SK-N-DZ (cell line): ENCODE measurements at regions not wholly inside any gene's neighbourhood (a gene's known extent, or its start where the extent isn't known, plus 50 kb on each side); places are given as distances from the start of the nearest gene placed in this dataset.

ENCODE experiments used
- DNase-seq: peaks from one replicate; pipeline ENCODE4 v3.0.0-alpha.2; 2015; ENCODE audit warnings: low spot score

GRCh38 chr20:39246436-39246835 lies 284.3 kb downstream of the DHX35 start:
- DNase-seq, result no peak

DNA sequence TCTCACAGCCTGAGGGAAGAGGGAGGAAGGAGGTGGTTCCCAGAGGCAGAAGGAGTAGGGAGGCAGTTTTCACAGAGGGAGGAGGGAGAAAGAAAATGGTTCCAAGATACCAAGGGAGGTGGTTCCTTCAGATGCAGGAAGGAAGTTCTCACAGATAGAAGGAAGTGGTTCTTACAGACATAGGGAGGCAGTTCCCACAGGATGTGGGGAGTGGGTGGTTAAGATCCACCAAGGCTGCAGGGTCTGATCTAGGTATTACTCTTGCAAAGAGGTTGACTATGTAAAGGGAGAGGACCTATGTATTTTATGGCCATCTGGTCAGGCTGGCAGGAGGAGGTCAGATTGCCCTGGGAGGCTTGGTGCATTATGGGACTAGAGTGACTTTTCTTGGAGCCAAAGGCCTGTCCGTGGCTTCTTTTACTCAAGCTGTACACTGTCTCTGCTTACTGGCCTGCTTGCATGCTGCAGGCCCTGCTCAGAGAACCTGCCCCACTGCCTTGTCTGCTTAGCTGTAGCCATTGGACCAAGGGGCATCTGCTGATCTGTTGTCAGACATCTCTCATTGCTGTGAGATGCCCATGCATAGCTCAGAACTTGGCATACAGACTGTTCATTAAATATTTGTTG lies 283.7 kb downstream of the DHX35 start:
- DNase-seq, result no peak

DNA sequence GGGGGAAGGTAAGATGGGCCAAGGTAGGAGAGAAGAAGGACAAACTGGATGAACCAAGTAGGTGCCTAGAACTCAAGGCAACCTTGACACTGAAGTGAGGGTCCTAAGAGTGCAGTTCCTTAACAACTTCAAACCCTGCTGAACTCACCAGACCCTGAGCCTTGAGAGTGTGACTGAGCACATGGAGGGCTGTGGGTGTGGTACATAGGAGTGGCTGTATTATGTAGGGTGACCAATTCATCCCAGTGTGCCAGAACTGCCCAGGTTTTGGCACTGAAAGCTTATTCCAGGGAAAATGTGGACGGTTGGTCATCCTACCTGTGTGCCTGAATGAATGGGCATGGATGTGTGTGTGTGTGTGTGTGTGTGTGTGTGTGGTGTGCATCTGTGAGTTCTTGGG lies 281.8 kb downstream of the DHX35 start:
- no peak for DNase-seq

GRCh38 chr20:39242614-39243013 lies 280.5 kb downstream of the DHX35 start:
- DNase-seq, result no peak

GRCh38 chr20:39234520-39235095 lies 272.5 kb downstream of the DHX35 start:
- DNase-seq, result no peak

- no peak for DNase-seq
Observed at GRCh38 chr20:39233755-39234154, 271.6 kb downstream of the DHX35 start.

- DNase-seq, result no peak
Observed at GRCh38 chr20:39227416-39227815, 265.3 kb downstream of the DHX35 start.

DNA sequence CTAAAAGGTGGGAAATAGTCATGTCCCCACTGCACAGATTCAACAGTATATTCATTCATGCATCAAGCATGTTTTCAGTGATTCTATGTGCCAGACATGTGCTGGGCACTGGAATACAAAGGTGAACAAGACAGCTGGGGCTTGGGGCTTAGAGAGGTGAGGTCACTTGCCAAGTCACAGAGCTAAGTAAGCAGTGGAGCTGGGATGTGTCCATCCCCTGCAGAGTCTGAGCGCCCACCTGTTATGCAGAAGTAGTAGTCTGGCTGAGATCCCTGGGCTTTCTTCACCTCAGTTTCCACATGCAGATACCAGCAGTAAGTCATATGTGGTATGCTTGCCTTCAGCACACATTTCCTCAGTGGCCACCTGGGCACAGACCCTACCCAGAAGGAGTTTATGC lies 263.8 kb downstream of the DHX35 start:
- no peak for DNase-seq

DNA sequence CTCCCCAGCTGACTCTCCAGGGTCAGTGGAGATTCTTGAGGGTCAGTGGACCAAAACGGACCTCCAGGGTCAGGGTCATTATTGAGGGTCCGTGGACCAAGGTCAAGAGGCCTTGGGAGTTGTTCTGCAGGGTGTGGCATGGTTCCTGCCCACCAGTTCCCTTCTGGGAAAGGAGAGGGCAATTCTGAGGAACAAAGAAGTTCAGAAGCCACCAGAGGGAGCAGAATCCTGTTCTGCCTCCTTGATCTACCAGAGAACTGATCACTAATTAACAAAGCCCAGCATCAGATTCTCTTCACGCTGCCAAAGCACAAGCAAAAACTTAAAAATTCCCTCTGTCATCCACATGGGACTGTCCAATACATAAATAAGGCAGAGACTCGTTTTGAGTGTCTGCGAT lies 263.4 kb downstream of the DHX35 start:
- DNase-seq, result no peak

GRCh38 chr20:39222101-39222500 lies 260.0 kb downstream of the DHX35 start:
- no peak for DNase-seq

- DNase-seq, result no peak
Observed at GRCh38 chr20:39216195-39216594, 254.1 kb downstream of the DHX35 start.

DNA sequence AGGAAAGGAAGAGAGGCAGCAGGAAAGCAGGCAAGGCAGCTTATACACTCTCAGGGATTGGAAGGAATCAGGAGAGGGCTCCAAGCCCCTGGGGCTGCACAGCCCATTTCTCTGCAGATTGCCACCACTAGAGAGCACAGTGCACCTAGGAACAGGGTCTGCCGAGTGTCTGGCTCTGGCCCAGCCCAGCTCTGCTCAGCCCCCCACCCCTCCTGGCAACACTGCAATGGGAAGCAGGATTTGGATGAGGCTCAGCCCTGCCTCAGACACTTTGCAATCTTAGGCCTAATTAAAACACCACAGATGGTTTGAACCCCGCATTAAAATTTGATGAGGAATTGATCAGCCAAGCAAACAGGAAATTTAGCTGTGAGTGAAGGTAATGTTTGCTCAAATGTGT lies 252.7 kb downstream of the DHX35 start:
- peak; percentile 52 for DNase-seq

DNA sequence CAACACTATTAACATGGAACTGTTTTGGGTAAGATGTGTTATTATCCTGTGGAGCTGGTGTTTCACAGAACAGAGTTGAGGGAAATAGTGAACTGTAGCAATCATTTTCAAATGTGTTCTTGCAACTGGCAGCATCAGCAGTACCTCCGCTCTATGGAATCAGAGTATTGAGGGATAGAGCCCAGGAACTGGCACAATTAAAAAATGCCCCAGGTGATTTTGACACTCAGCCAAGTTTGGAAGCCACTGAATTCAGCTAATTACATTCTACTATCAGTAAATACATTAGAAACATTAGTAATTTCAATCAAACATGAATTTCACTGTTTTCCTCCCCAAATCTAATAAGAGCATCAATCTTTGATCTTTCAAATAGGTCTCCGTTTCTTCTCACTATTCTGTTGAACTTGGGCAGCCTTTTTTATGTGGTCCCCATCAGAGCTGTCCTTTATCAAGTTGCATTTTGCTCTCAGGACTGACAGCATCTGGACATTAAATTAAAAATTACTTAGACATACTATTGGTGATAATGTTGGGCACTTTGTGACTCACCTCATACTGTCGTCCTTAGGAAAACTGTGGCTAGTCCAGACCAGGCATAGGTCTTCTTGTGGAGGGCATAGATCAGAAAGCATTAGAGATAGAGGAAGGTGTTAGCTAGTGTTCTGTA lies 251.5 kb downstream of the DHX35 start:
- peak; percentile 53 for DNase-seq

GRCh38 chr20:39211060-39211748 lies 249.1 kb downstream of the DHX35 start:
- no peak for DNase-seq

DNA sequence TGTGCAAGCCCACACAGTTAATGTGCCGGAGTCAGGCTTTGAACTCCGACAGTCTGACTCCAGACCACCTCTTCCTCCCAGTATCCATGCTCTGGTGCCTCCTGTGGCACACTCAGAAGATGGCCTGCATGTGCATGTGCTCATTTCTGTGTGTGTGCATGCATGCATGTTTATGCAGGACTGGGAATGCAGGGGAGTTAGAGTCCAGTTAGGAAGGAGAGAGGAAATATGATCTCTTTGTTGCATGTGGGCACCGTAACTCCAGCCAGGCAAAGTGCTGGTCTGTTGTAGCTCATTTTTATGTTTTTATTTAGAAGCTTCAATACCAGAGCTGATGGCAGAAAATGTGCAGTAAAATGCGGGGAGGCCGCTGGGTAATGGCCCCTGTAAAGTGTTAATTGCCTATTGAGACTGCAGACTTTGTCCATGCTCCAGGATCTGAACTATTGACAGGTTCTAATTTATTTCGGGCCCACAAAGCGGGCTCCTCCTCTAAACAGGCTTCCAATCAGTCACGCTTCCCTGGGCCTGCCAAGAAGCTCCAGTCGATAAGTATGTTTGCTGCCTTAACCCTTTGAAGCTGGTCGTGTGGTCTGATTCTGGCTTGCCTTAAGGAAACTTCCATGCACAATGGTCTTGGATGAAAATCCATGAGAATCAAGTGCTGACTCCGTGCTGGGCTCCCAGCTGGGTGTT lies 248.3 kb downstream of the DHX35 start:
- DNase-seq, result peak; percentile 76

DNA sequence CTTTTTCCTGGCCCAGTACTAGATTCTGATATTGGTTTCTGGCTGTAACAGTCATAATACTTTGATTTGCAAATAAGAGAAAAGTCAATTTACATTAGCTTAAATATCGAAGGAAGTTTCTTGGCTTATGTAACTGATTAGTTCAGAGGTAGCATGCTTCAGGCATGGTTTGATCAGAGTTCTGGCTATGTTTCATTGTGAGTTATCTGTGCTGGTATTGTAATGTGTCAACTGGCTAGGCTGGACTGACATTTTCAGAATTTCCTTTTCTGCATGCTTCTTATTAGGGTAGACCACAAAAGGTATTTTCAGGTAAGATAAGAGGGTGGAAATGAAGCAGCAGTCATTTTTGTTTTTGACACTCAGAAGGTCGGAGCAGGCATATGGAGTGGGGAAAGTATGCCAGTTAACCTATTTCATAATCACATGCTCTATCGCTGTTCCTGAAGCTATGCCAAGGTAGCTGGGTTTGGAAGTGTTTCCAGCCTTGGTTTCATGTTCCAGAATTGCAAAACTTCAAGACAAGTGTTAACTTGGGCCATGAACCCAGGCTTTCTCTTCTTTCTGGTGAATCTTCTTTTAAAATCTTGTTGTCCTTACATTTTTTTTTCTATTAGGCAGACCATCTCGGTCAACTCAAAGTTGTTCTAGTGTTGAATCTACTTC lies 244.9 kb downstream of the DHX35 start:
- DNase-seq, result no peak

DNA sequence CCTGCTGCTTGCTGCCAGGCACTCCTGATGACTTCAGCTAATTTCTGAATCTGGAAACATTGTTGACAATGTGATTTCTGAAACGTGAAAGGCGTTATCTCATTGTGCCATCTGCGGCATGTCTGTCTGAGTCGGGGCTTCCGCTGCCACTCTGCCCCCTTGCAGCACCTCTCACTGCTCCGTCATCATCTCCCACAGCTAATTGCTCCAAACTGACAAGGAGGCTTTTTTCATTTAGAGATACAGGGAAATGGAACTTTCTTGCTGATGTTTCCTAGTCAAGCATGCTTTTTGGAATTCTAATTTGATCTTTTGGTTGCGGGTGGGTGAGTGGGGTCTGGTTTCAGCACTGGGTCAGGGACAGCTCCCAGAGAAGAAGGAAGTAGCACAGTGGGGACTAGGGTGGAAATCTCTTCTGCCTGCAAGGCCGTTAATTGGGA lies 233.5 kb downstream of the DHX35 start:
- DNase-seq, result peak; percentile 52

DNA sequence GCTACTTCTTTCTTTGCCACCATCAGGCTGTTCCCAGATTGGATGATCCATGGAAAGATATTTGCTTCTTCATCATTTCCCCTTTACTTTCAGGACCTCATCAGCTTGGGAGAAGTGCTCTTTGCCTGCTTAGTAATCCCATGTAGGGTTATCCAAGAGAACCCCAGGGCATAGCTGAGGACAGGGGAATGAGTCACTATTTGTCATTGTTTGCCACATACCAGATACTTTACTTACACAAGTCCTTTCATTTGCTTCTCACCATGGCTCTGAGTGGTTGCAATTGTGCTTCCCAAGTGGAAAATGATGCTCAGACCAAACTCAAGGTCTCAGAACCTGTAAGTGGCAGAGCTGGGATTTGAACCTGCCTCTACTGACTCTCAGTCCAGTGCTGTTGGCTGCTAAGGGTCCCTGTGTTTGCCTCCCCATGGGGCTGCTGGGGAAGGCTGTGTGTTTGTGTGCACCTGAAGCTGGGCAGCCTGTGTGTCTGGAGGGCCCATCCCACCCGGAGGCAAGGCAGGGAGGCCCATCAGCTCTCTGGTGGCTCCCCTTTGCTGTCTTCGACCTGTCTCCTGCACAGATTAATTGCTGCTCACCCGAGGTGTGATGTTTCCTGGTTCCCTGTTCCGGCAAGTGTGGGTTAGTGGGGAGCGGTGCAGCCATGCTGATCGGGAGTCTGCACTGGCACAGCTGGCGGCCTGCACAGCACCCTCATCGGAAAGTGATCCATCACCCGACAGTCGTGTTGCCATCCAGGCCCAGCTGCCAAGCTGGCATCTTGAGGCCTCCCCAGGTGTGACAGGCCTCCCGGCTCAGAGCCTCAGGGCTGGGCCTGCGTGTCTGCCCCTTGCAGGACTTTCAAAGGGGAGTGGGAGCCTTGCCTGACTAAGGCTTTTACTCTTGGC lies 228.8 kb downstream of the DHX35 start:
- no peak for DNase-seq

DNA sequence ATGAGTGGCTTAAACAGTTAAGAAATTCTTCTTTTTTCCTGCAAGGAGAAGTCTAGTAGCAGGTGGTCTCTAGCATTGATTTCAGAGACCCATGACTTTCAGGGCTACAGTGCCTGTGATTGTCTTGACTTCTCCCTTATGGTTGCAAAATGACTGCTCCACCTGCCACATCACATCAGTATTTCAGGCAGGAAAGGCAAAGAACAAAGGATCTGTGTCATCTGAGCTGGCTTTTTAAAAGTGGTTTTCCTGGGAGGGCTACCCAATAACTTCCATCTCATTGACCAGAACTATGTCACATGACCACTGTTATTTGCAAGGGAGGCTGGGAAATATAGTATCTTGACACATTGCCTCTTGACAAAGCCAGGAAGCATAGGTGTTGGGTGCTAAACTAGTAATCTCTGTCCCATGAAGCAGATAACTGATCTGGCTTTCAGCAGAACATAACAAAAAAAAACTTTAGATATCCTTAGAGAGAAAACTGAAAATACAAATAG lies 226.2 kb downstream of the DHX35 start:
- DNase-seq, result no peak

- DNase-seq, result no peak
Observed at GRCh38 chr20:39181490-39181889, 219.3 kb downstream of the DHX35 start.
